Liver (tissue), 3 donors: ENCODE measurements at regions not wholly inside any gene's neighbourhood (a gene's known extent, or its start where the extent isn't known, plus 50 kb on each side); places are given as distances from the start of the nearest gene placed in this dataset.

Experiments
- CTCF ChIP-seq: fragments of 150-350 bp; IDR thresholded peaks from 2 replicates; pipeline ENCODE4 v1.5.1; 2017; ENCODE audit warnings: improper control_type of control experiment, low read depth, low read length; ENCODE audit not compliant: missing input control
- EGR1 ChIP-seq, 2 donors: IDR thresholded peaks; 2 replicates each; pipeline ENCODE4 v1.6.1; 2016 to 2018; ENCODE audit warnings: antibody characterized with exemption in 2 of 2, low read depth in 2 of 2
- GABPA ChIP-seq, 2 donors: IDR thresholded peaks in 1 of 2; conservative IDR thresholded peaks in 1 of 2; 2 replicates each; pipeline ENCODE4 v1.6.1; 2016; ENCODE audit warnings: antibody characterized with exemption in 2 of 2, mild to moderate bottlenecking in 1 of 2, moderate library complexity in 1 of 2
- HNF4A ChIP-seq, 2 donors: conservative IDR thresholded peaks; 2 replicates each; pipeline ENCODE4 v1.6.1; 2016; ENCODE audit warnings: antibody characterized with exemption in 2 of 2, mild to moderate bottlenecking in 2 of 2
- HNF4G ChIP-seq: IDR thresholded peaks from 2 replicates; pipeline ENCODE4 v1.6.1; 2016; ENCODE audit warnings: antibody characterized with exemption
- JUND ChIP-seq, 2 donors: IDR thresholded peaks; 2 replicates each; pipeline ENCODE4 v1.6.1; 2016; ENCODE audit warnings: antibody characterized with exemption in 2 of 2
- MAX ChIP-seq: IDR thresholded peaks from 2 replicates; pipeline ENCODE4 v1.6.1; 2016; ENCODE audit warnings: antibody characterized with exemption
- RAD21 ChIP-seq, 2 donors: IDR thresholded peaks; 2 replicates each; pipeline ENCODE4 v1.6.1; 2016; ENCODE audit warnings: antibody characterized with exemption in 2 of 2, mild to moderate bottlenecking in 2 of 2
- REST ChIP-seq: IDR thresholded peaks from 2 replicates; pipeline ENCODE4 v1.6.1; 2016; ENCODE audit warnings: antibody characterized with exemption, mild to moderate bottlenecking
- SP1 ChIP-seq: IDR thresholded peaks from 2 replicates; pipeline ENCODE4 v1.6.1; 2018; ENCODE audit warnings: antibody characterized with exemption, mild to moderate bottlenecking
- TAF1 ChIP-seq: conservative IDR thresholded peaks from 2 replicates; pipeline ENCODE4 v1.6.1; 2016; ENCODE audit warnings: antibody characterized with exemption, mild to moderate bottlenecking
- YY1 ChIP-seq: IDR thresholded peaks from 2 replicates; pipeline ENCODE4 v1.6.1; 2016; ENCODE audit warnings: antibody characterized with exemption, mild to moderate bottlenecking
- ZBTB33 ChIP-seq: IDR thresholded peaks from 2 replicates; pipeline ENCODE4 v1.6.1; 2016; ENCODE audit warnings: antibody characterized with exemption
- donor health status: healthy.
- donor health status: healthy.

GRCh38 chr2:64311948-64312621 is 141.9 kb upstream of the LGALSL start:
- TF ChIP-seq SP1, result peak; percentile 45
- TF ChIP-seq MAX, result peak; percentile 36
- peak; percentile 73 for TF ChIP-seq CTCF
- TF ChIP-seq RAD21 (IDR thresholded peaks at IDR 0.05), result peak; percentile 94 to 96
- no peak for TF ChIP-seq JUND (IDR thresholded peaks at IDR 0.05)
- peak; percentile 96 to 99 for TF ChIP-seq EGR1 (IDR thresholded peaks at IDR 0.05; ENCODE audit: low read depth in 2 of 2)
- TF ChIP-seq YY1, result peak; percentile 37
- TF ChIP-seq REST, result peak; percentile 41
- no peak for TF ChIP-seq TAF1
- no peak for TF ChIP-seq GABPA (IDR thresholded peaks at IDR 0.05 in 1 of 2, conservative IDR thresholded peaks at IDR 0.05 in 1 of 2)
- no peak for TF ChIP-seq HNF4A (conservative IDR thresholded peaks at IDR 0.05)
- TF ChIP-seq ZBTB33, result no peak
- no peak for TF ChIP-seq HNF4G
